A673 (cell line): ENCODE measurements at regions not wholly inside any gene's neighbourhood (a gene's known extent, or its start where the extent isn't known, plus 50 kb on each side); places are given as distances from the start of the nearest gene placed in this dataset.

Experiments
- EZH2 ChIP-seq: fragments of 200-600 bp; sonication (generic); IDR thresholded peaks from 2 replicates; pipeline ENCODE4 v1.6.1; 2017; ENCODE audit warnings: borderline replicate concordance, low read depth, mild to moderate bottlenecking, mixed read lengths, antibody characterized with exemption, low read length; ENCODE audit not compliant: poor library complexity, severe bottlenecking
- TF ChIP-seq, protein P1 (sequence below): fragments of 300-800, 200-600 bp; sonication (generic); conservative IDR thresholded peaks from 2 replicates; pipeline ENCODE4 v1.5.1; 2017; ENCODE audit warnings: low read depth, mild to moderate bottlenecking, antibody characterized with exemption, low read length, moderate library complexity, mixed read lengths

- TF ChIP-seq, protein P1, sequence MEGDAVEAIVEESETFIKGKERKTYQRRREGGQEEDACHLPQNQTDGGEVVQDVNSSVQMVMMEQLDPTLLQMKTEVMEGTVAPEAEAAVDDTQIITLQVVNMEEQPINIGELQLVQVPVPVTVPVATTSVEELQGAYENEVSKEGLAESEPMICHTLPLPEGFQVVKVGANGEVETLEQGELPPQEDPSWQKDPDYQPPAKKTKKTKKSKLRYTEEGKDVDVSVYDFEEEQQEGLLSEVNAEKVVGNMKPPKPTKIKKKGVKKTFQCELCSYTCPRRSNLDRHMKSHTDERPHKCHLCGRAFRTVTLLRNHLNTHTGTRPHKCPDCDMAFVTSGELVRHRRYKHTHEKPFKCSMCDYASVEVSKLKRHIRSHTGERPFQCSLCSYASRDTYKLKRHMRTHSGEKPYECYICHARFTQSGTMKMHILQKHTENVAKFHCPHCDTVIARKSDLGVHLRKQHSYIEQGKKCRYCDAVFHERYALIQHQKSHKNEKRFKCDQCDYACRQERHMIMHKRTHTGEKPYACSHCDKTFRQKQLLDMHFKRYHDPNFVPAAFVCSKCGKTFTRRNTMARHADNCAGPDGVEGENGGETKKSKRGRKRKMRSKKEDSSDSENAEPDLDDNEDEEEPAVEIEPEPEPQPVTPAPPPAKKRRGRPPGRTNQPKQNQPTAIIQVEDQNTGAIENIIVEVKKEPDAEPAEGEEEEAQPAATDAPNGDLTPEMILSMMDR, result no peak
- no peak for TF ChIP-seq EZH2
Observed at GRCh38 chr3:80554304-80554703, 786.5 kb upstream of the ROBO1 start.
